HG02571 (cell line): ENCODE measurements at regions not wholly inside any gene's neighbourhood (a gene's known extent, or its start where the extent isn't known, plus 50 kb on each side); places are given as distances from the start of the nearest gene placed in this dataset.
"Not testable (repeated sequence)": the region's sequence is repeated elsewhere in the genome, so short reads cannot be mapped to it uniquely, and the experiment has no call there.

Experiments used
- ATAC-seq: cut with Tn5 transposase; IDR thresholded peaks from one replicate; pipeline ENCODE4 v1.9.1; 2021; ENCODE audit warnings: mild to moderate bottlenecking, moderate library complexity; ENCODE audit not compliant: unreplicated experiment

DNA sequence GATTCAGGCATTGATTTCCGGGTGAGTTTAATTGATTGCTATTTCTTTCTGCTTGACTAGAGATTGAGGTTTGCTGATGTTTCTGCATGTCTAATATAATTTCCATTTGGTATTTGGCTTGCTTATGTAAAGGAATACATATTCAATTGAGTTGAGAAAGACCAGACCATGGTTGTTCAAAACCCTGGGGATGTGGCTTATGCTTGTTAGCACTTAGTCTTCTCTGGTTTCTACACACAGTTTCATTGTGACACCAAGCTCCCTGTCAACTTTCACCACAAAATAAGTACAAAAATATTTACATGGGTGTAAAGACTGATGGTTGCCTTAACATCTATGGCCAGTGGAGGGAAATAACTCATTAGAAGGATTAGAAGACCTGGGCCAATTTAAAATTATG, 209.6 kb downstream of the CDH26 start:
- ATAC-seq, result no peak

- ATAC-seq, result no peak
Measured at GRCh38 chr20:60168963-60169362, 210.7 kb downstream of the CDH26 start.

DNA sequence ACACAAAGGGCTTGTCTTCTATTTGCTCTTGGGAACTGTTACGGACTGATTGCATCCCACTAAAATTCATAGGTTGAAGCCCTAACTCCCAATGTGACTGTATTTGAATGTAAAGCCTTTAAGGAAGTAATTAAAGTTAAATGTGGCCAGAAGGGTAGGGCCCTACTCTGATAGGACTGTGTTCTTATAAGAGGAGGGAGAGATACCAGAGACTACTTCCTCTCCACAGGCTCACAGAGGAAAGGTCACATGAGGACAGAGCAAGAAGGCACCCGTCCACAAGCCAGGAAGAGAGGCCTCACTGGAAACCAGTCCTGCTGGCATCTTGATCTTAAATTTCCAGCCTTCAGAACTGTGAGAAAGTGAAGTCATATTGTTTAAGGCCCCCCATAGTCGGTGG, 211.9 kb downstream of the CDH26 start:
- no peak for ATAC-seq

DNA sequence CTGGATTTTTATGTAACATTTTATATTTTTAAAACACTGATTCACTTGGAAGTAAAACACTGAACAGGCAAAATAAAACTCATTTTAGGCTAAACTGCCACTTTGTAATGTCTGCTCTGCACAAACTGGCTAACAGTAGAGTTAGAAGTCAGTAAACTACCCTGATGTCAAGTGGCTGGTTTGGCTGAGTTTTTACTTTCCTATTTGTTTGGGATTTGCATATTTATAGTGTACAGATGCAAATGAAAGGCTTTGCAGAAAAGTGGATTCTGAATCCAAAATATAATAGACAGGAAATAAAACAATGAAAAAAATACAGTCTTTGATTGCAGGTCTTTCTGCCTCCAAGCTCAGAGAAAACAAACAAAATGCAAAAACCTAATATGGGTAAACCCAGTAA, 213.1 kb downstream of the CDH26 start:
- ATAC-seq, result no peak

DNA sequence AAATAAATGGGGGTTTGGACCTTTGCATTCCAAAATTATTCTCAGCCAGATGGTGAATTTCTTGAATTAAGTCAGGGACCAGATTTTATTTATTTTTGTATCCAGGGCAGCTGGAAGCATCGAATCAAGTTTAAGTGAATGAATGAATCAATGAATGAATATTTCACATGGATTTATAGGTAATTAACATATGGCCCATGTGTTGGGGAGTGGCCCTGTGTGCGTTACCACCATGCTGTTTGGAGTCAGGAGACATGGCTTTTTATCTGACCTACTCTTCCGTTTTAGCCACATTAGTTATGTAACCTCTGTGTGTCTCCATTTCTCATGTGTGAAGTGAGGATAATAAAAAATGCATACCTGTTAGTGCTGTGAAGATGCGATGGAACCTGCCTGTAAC, 213.5 kb downstream of the CDH26 start:
- ATAC-seq, result no peak

GRCh38 chr20:60172346-60172984, 214.2 kb downstream of the CDH26 start:
- ATAC-seq, result no peak

GRCh38 chr20:60177080-60177479, 218.9 kb downstream of the CDH26 start:
- no peak for ATAC-seq

DNA sequence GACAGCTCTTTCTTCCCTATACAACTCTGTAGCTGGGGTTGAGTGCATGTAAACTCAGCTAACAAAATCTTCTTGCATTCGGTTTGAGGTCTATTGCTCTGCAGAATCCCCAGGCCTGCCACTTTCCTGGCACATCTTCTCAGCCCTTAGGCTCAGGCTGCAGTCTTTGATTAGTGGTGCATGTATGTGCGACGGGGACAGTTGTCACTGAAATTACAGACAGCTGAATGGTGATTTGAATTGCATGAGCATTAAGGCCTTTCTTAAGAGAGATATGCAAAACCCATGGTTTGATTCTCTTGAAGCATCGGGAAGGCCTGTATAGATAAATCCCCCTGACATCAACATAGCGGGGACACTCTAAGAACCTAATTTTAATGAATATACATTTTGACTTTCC, 222.8 kb downstream of the CDH26 start:
- no peak for ATAC-seq

GRCh38 chr20:60186412-60186811, 228.2 kb downstream of the CDH26 start:
- ATAC-seq, result no peak

- ATAC-seq, result no peak
Measured at GRCh38 chr20:60187683-60188082, 229.5 kb downstream of the CDH26 start.

- no peak for ATAC-seq
Measured at GRCh38 chr20:60191014-60191413, 232.8 kb downstream of the CDH26 start.

GRCh38 chr20:60192326-60192725, 234.1 kb downstream of the CDH26 start:
- ATAC-seq, result no peak

DNA sequence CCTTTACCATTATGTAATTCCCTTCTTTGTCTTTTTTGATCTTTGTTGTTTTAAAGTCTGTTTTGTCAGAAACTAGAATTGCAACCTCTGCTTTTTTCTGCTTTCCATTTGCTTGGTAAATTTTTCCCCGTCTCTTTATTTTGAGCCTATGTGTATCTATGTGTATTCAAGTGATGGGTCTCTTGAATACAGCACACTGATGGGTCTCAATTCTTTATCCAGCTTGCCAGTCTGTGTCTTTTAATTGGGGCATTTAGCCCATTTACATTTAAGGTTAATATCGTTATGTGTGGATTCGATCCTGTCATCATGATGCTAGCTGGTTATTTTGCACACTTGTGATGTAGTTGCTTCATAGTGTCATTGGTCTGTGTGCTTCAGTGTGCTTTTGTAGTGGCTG, 240.9 kb downstream of the CDH26 start:
- ATAC-seq, result not testable (repeated sequence)

DNA sequence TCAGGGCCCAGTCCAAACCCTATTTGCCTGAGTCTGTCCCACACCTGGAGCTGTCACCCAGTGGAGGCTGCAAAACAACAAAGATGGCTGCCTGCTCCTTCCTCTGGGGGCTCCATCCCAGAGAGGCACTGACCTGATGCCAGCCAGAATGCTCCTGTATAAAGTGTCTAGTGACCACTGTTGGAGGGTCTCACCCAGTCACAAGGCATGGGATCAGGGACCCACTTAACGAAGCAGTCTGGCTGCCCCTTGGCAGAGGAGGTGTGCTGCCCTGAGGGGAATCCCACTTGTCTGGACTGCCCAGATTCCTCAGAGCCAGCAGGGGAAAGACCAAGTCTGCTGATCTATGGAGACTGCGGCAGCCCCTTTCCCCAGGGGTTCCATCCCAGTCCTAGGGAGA, 241.6 kb downstream of the CDH26 start:
- ATAC-seq, result no peak

DNA sequence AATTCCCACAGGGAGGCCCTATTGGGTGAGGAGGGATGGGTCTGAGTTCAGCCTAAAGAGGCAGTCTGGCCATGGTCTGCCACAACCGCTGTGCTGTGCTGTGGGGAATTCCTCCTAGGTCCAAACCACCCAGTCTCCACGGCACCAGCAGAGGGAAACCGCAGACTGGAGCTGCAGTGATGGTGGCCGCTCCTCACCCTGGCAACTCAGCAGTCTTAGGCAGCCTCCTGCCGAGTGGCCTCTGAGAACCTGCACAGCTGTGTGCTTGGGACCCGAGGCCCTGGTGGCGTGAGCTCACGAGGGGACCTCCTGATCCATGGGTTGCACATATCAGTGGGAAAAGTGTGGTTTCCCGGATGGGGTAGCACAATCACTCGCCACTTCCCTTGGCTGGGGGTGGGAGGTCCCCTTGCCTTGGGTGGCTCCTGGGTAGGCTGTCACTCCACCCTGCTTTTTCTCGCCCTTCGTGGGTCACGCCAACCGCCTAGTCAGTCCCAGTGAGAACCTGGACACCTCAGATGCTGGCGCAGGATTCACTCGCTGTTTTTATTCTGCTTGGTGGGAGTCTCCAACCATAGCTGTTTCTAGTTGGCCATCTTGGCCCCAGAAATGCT, 242.2 kb downstream of the CDH26 start:
- ATAC-seq, result no peak

DNA sequence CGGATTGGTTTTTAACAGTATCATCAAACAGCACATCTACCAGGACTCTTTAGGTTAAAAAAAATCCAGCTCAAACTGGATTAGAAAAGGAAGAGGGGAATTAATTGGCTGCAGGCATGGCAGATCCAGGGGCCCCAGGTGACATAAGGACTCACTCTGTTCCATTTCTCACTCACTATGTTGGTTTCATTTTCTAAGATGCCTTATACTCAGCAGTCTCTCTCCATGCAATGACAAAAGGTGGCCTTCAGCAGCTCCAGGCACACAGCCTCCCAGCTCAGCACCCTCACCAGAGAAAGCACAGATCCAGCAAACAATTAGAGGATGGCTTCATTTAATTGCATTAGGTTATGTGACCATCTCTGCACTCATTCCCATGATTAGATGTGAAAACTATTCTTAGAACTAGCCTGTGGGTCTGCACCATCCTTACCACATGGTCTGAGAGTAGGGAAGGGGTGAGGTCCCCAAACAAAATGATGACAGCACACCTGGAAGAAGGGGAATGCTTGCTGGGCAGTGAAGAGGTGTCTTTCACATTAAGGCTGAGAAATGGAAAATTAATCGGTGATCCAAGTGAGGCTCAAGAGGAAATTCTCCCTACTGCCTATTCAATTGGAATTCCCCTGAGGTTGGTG, 243.1 kb downstream of the CDH26 start:
- ATAC-seq, result no peak

DNA sequence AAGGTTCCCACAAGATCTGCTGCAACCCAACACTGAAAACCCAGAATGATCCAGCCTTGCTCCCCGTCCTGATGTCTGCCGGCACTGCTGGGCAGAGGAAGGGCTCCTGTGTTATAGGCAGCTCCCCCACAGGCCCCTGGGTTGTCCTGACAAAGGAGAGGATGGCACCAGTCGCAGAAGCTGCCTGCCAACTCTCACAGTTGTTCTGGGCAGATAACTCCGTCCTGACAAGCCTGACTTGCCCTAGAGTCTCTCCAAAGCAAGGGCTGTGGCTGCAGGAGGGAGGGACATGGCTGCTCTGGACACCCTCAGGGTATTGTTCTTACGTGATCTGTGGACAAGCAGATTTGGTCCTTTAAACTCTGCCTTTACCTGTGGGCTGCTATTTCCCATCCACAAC, 243.8 kb downstream of the CDH26 start:
- ATAC-seq, result no peak

GRCh38 chr20:60203451-60203850, 245.2 kb downstream of the CDH26 start:
- ATAC-seq, result no peak

DNA sequence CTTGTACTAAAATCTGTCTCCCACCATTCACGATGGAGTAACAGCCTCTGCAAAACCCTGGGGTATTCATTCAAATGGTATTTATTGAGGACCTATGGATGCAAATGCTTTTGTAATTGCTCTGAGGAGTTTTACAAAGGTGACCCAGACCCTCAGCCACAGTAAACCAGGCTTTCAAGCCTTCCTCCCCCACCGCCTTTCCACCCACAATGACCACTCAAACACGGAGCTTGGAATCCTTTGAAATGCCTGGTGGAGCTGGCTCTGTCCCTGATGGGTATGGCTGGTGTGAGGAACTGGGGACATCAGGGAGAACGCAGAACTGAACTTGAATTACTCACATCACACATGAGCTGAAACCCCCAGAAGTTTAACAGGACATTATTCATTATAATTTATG, 246.4 kb downstream of the CDH26 start:
- no peak for ATAC-seq

DNA sequence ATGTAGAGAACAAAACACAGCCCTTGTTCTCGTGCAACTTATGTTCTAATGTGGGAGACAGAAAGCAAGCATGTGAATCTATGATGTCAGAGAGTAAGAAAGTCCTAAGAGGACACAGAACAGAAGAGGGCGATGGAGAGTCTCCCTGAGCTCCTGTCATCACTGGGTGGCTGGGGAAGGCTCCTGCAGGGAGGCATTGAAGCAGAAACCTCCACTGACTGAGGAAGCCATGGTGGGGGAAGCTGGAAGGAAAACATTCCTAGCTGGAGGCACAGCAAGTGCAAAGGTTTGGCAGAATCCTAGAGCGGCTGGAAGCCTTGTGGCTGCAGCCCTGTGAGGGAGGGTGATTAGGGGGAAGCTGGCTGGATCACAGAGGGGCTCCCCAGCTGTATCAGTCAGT, 248.0 kb downstream of the CDH26 start:
- ATAC-seq, result no peak

DNA sequence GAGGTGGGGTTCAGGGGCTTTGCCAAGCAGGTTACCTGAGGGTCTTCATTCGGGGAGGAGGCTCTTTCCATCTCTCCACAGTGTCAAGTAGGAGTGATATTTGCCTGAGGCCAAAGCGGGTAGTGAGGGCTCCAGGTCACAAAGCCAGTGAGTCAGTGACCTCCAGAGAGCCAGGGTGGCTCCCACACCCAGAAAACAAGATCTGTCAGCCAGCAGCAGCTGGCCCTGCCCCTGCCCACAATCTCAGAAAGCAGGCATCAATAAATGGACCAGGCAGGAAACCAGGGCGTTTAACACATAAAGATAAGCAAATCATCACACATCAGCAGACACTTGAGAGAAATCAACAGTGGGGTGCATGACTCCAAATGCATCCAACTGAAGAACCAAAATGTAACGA, 250.8 kb downstream of the CDH26 start:
- ATAC-seq, result no peak

DNA sequence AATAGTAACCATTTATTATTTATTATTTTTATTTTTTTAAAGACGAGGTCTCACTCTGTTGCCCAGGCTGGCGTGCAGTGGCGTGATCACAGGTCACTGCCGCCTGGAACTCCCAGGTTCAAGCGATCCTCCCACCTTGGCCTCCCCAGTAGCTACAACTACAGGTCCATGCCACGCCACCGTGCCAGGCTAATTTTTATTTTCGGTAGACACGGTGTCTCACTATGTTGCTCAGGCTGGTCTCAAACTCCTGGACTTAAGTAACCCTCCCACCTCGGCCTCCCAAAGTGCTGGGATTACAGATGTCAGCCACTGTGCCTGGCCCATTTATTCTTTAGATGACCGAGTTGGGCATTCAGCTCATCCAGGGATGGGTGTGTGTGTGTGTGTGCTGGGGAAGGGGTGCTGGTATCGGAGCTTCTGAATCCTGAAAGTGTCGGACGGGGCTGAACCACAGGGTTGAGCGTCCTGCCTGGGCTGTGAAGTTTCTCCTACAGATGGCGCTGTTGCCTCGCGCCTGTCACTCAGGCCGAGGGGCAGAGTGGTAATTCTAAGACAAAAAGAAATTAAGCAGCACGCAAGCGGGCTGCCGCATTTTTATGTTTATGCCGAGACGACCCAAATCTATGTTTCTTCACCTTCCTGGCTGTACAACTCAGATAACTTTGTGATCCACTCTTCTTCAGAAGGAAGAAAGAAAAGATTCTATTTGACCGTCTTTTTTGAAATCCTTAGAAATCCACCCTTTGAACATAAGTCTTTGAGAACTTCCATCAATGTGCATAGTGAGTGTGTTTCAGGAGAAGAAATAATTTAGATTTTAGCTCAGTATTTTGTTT, 252.8 kb downstream of the CDH26 start:
- ATAC-seq, result no peak
